GM23338 (cell line): ENCODE measurements at regions not wholly inside any gene's neighbourhood (a gene's known extent, or its start where the extent isn't known, plus 50 kb on each side); places are given as distances from the start of the nearest gene placed in this dataset.

Experiments used
- ATAC-seq: fragments of 200-7000 bp; cut with Tn5 transposase; 3 replicates; pipeline ENCODE4 v1.9.1; 2020
- DNase-seq: peaks from one replicate; pipeline ENCODE4 v3.0.0-alpha.2; 2015; ENCODE audit warnings: low spot score
- H2AFZ ChIP-seq: fragments of 200-600 bp; sonication (generic); 2 replicates; pipeline ENCODE4 v1.8.0; 2016; ENCODE audit warnings: antibody characterized with exemption, mild to moderate bottlenecking, moderate library complexity
- H3F3A ChIP-seq: fragments of 200-600 bp; sonication (generic); replicated peaks from 2 replicates; pipeline ENCODE4 v1.8.0; 2017; ENCODE audit warnings: antibody characterized with exemption, mixed run types, low read depth
- H3K27ac ChIP-seq: fragments of 200-600 bp; sonication (generic); 2 replicates; pipeline ENCODE4 v1.6.1; 2016; ENCODE audit warnings: low read depth
- H3K27me3 ChIP-seq: fragments of 200-600 bp; sonication (generic); 2 replicates; pipeline ENCODE4 v1.8.0; 2016; ENCODE audit warnings: mild to moderate bottlenecking, mixed run types, moderate library complexity; ENCODE audit not compliant: insufficient read depth
- H3K36me3 ChIP-seq: fragments of 200-600 bp; sonication (generic); 2 replicates; pipeline ENCODE4 v1.8.0; 2016; ENCODE audit warnings: mild to moderate bottlenecking; ENCODE audit not compliant: insufficient read depth
- H3K4me1 ChIP-seq: fragments of 200-600 bp; sonication (generic); 2 replicates; pipeline ENCODE4 v1.8.0; 2016; ENCODE audit warnings: mild to moderate bottlenecking, moderate library complexity; ENCODE audit not compliant: insufficient read depth
- H3K4me2 ChIP-seq: fragments of 200-600 bp; sonication (generic); 2 replicates; pipeline ENCODE4 v1.7.1; 2017; ENCODE audit warnings: mixed run types
- H3K4me3 ChIP-seq: fragments of 200-600 bp; sonication (generic); 2 replicates; pipeline ENCODE4 v1.6.1; 2016; ENCODE audit warnings: mixed run types
- H3K79me2 ChIP-seq: fragments of 200-600 bp; sonication (generic); replicated peaks from 2 replicates; pipeline ENCODE4 v1.8.0; 2017; ENCODE audit warnings: mild to moderate bottlenecking; ENCODE audit not compliant: insufficient read depth
- H3K9me2 ChIP-seq: fragments of 200-600 bp; sonication (generic); 2 replicates; pipeline ENCODE4 v1.8.0; 2017; ENCODE audit not compliant: insufficient read depth
- H4K20me1 ChIP-seq: fragments of 200-600 bp; sonication (generic); replicated peaks from 2 replicates; pipeline ENCODE4 v1.8.0; 2017; ENCODE audit warnings: mild to moderate bottlenecking; ENCODE audit not compliant: insufficient read depth
- H3K27ac Mint-ChIP-seq: 2 replicates; pipeline ENCODE4 v1.8.0; 2020; ENCODE audit warnings: inconsistent platforms, mild to moderate bottlenecking, moderate library complexity, mixed read lengths
- H3K27me3 Mint-ChIP-seq: 3 replicates; pipeline ENCODE4 v1.8.0; 2022; ENCODE audit warnings: low read depth, mild to moderate bottlenecking, moderate library complexity, mixed read lengths, inconsistent platforms; ENCODE audit not compliant: insufficient read depth, poor library complexity
- H3K36me3 Mint-ChIP-seq: 3 replicates; pipeline ENCODE4 v1.8.0; 2021; ENCODE audit warnings: low read depth, mild to moderate bottlenecking, inconsistent platforms, moderate library complexity, mixed read lengths
- H3K4me1 Mint-ChIP-seq: 3 replicates; pipeline ENCODE4 v1.8.0; 2020; ENCODE audit warnings: mild to moderate bottlenecking, inconsistent platforms, mixed read lengths
- H3K4me3 Mint-ChIP-seq: 3 replicates; pipeline ENCODE4 v1.8.0; 2021; ENCODE audit warnings: moderate library complexity, mild to moderate bottlenecking, inconsistent platforms, mixed read lengths
- H3K9me3 Mint-ChIP-seq: 3 replicates; pipeline ENCODE4 v1.8.0; 2020; ENCODE audit warnings: moderate library complexity, mild to moderate bottlenecking, inconsistent platforms, mixed read lengths
- CREB1 ChIP-seq: fragments of 250-450 bp; sonication (Bioruptor Pico); IDR thresholded peaks from 2 replicates; pipeline ENCODE4 v1.5.0; 2020; ENCODE audit warnings: low read depth, mild to moderate bottlenecking, moderate library complexity
- EZH2phosphoT487 ChIP-seq: fragments of 200-600 bp; sonication (generic); IDR thresholded peaks from one replicate; pipeline ENCODE4 v1.8.1; 2018; ENCODE audit warnings: antibody characterized with exemption; ENCODE audit not compliant: unreplicated experiment
- NANOG ChIP-seq: IDR thresholded peaks from 2 replicates; pipeline ENCODE4 v1.6.1; 2016; ENCODE audit warnings: antibody characterized with exemption, borderline replicate concordance
- POLR2AphosphoS5 ChIP-seq: IDR thresholded peaks from 2 replicates; pipeline ENCODE4 v1.6.1; 2016; ENCODE audit warnings: antibody characterized with exemption, low read depth
- STAT1 ChIP-seq: IDR thresholded peaks from one replicate; pipeline ENCODE4 v1.6.1; 2016; ENCODE audit warnings: antibody characterized with exemption; ENCODE audit not compliant: unreplicated experiment
- TF ChIP-seq, protein P1 (sequence below): fragments of 250-450 bp; sonication (Bioruptor Pico); IDR thresholded peaks from 2 replicates; pipeline ENCODE4 v1.5.0; 2020; ENCODE audit warnings: mild to moderate bottlenecking, moderate library complexity
- TF ChIP-seq, protein P2 (sequence below), 2 experiments: fragments of 200-600 bp in 1 of 2; sonication (generic) in 1 of 2; conservative IDR thresholded peaks; 2 replicates each; pipeline versions ENCODE4 v1.5.1 to v1.6.1; 2016 to 2017; ENCODE audit warnings: antibody characterized with exemption in 2 of 2, low read depth in 2 of 2, mild to moderate bottlenecking in 2 of 2, moderate library complexity in 1 of 2
- TF ChIP-seq, protein P3 (sequence below): IDR thresholded peaks from 2 replicates; pipeline ENCODE4 v1.6.1; 2016; ENCODE audit warnings: antibody characterized with exemption

DNA sequence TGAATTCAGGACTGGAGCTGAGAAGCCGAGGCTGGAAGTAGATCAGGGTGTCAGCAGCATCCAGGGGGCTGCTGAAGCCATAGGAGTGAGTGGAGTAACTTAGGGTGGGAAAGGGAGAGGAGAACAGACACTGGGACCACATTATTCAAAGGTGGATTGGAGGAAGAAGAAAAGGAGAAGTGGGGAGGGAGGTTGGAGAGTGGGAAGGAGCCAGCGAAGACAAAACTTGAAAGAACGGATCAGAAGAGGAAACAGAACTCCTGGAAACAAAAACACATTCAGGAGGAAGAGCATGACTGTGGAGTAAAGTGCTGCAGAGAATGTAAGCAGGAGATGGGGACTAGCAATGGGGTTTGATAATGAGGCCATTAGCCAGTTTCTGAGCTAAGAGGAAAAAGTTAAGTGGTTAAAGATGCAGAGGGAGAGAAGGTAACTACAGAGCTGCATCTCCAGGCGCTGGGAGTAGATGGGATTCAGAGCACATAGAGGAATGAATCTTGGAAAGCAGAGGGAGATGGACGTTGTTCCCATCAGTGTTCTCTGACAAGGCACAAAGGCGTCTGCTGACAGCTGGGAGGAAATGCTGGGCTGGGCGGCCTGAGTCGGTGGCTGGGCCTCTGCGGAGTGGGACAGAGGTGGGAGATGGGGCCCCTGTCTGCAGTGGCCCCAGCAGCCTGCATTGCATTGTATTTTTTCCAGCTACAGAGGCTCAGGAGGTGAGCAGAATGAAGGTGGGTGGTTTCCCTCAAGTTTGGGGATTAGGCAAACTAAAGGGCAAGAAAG, 63.1 kb upstream of the LEP start:
- Histone ChIP-seq H3K9me2 (no peaks in the 10 kb centered on the region), H3K4me3 (no peak overlapping the region), H4K20me1 (no peaks in the 10 kb centered on the region), H3K27me3 (peaks cover 5% of the 10 kb centered on the region; the same call in 1 of the 2 replicates), H3K4me1 (no peaks in the 10 kb centered on the region), H3K27ac (no peak overlapping the region), H3K4me2 (no peak overlapping the region), H2AFZ (0 out of 2 replicates have a peak overlapping the region, but pooled peaks have one; percentile 18), H3F3A (no peaks in the 10 kb centered on the region), H3K36me3 (no peaks in the 10 kb centered on the region), H3K79me2 (no peaks in the 10 kb centered on the region)
- Mint-ChIP-seq H3K36me3 (no peaks in the 10 kb centered on the region), H3K27ac (no peak overlapping the region), H3K9me3 (no peaks in the 10 kb centered on the region), H3K4me3 (no peak overlapping the region), H3K4me1 (peaks cover 8% of the 10 kb centered on the region; the same call in 2 of the 3 replicates), H3K27me3 (peaks cover 6% of the 10 kb centered on the region)
- ATAC-seq (peak; percentile 47), DNase-seq (no peak)
- no peak for TF ChIP-seq NANOG

GRCh38 chr7:128178611-128179010, 62.5 kb upstream of the LEP start:
- Mint-ChIP-seq H3K9me3 (no peaks in the 10 kb centered on the region), H3K27me3 (peaks cover 6% of the 10 kb centered on the region), H3K36me3 (no peaks in the 10 kb centered on the region), H3K4me1 (peaks cover 8% of the 10 kb centered on the region; the same call in 2 of the 3 replicates), H3K4me3 (no peak overlapping the region), H3K27ac (no peak overlapping the region)
- no peak overlapping the region for H3K4me3 ChIP-seq
- H3K9me2 ChIP-seq: no peaks in the 10 kb centered on the region
- H3K27ac ChIP-seq: no peak overlapping the region
- peaks cover 5% of the 10 kb centered on the region; the same call in 1 of the 2 replicates for H3K27me3 ChIP-seq
- no peaks in the 10 kb centered on the region for H4K20me1 ChIP-seq
- H3K36me3 ChIP-seq: no peaks in the 10 kb centered on the region
- H3F3A ChIP-seq: no peaks in the 10 kb centered on the region
- DNase-seq: no peak
- no peak overlapping the region for H2AFZ ChIP-seq
- H3K4me2 ChIP-seq: no peak overlapping the region
- H3K79me2 ChIP-seq: no peaks in the 10 kb centered on the region
- ATAC-seq: no peak
- no peaks in the 10 kb centered on the region for H3K4me1 ChIP-seq
- TF ChIP-seq CREB1 (no peak), NANOG (no peak), STAT1 (no peak), EZH2phosphoT487 (no peak), POLR2AphosphoS5 (no peak)
- TF ChIP-seq, protein P1, sequence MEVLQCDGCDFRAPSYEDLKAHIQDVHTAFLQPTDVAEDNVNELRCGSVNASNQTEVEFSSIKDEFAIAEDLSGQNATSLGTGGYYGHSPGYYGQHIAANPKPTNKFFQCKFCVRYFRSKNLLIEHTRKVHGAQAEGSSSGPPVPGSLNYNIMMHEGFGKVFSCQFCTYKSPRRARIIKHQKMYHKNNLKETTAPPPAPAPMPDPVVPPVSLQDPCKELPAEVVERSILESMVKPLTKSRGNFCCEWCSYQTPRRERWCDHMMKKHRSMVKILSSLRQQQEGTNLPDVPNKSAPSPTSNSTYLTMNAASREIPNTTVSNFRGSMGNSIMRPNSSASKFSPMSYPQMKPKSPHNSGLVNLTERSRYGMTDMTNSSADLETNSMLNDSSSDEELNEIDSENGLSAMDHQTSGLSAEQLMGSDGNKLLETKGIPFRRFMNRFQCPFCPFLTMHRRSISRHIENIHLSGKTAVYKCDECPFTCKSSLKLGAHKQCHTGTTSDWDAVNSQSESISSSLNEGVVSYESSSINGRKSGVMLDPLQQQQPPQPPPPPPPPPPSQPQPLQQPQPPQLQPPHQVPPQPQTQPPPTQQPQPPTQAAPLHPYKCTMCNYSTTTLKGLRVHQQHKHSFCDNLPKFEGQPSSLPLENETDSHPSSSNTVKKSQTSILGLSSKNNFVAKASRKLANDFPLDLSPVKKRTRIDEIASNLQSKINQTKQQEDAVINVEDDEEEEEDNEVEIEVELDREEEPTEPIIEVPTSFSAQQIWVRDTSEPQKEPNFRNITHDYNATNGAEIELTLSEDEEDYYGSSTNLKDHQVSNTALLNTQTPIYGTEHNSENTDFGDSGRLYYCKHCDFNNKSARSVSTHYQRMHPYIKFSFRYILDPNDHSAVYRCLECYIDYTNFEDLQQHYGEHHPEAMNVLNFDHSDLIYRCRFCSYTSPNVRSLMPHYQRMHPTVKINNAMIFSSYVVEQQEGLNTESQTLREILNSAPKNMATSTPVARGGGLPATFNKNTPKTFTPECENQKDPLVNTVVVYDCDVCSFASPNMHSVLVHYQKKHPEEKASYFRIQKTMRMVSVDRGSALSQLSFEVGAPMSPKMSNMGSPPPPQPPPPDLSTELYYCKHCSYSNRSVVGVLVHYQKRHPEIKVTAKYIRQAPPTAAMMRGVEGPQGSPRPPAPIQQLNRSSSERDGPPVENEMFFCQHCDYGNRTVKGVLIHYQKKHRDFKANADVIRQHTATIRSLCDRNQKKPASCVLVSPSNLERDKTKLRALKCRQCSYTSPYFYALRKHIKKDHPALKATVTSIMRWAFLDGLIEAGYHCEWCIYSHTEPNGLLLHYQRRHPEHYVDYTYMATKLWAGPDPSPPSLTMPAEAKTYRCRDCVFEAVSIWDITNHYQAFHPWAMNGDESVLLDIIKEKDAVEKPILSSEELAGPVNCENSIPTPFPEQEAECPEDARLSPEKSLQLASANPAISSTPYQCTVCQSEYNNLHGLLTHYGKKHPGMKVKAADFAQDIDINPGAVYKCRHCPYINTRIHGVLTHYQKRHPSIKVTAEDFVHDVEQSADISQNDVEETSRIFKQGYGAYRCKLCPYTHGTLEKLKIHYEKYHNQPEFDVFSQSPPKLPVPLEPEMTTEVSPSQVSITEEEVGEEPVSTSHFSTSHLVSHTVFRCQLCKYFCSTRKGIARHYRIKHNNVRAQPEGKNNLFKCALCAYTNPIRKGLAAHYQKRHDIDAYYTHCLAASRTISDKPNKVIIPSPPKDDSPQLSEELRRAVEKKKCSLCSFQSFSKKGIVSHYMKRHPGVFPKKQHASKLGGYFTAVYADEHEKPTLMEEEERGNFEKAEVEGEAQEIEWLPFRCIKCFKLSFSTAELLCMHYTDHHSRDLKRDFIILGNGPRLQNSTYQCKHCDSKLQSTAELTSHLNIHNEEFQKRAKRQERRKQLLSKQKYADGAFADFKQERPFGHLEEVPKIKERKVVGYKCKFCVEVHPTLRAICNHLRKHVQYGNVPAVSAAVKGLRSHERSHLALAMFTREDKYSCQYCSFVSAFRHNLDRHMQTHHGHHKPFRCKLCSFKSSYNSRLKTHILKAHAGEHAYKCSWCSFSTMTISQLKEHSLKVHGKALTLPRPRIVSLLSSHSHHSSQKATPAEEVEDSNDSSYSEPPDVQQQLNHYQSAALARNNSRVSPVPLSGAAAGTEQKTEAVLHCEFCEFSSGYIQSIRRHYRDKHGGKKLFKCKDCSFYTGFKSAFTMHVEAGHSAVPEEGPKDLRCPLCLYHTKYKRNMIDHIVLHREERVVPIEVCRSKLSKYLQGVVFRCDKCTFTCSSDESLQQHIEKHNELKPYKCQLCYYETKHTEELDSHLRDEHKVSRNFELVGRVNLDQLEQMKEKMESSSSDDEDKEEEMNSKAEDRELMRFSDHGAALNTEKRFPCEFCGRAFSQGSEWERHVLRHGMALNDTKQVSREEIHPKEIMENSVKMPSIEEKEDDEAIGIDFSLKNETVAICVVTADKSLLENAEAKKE (CRISPR knock-in tag): no peak
- TF ChIP-seq, protein P2, sequence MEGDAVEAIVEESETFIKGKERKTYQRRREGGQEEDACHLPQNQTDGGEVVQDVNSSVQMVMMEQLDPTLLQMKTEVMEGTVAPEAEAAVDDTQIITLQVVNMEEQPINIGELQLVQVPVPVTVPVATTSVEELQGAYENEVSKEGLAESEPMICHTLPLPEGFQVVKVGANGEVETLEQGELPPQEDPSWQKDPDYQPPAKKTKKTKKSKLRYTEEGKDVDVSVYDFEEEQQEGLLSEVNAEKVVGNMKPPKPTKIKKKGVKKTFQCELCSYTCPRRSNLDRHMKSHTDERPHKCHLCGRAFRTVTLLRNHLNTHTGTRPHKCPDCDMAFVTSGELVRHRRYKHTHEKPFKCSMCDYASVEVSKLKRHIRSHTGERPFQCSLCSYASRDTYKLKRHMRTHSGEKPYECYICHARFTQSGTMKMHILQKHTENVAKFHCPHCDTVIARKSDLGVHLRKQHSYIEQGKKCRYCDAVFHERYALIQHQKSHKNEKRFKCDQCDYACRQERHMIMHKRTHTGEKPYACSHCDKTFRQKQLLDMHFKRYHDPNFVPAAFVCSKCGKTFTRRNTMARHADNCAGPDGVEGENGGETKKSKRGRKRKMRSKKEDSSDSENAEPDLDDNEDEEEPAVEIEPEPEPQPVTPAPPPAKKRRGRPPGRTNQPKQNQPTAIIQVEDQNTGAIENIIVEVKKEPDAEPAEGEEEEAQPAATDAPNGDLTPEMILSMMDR (conservative IDR thresholded peaks at IDR 0.05; ENCODE audit: low read depth in 2 of 2): no peak
- TF ChIP-seq, protein P3, sequence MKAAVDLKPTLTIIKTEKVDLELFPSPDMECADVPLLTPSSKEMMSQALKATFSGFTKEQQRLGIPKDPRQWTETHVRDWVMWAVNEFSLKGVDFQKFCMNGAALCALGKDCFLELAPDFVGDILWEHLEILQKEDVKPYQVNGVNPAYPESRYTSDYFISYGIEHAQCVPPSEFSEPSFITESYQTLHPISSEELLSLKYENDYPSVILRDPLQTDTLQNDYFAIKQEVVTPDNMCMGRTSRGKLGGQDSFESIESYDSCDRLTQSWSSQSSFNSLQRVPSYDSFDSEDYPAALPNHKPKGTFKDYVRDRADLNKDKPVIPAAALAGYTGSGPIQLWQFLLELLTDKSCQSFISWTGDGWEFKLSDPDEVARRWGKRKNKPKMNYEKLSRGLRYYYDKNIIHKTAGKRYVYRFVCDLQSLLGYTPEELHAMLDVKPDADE: no peak
